Stomach (tissue), 8 donors: ENCODE measurements at regions not wholly inside any gene's neighbourhood (a gene's known extent, or its start where the extent isn't known, plus 50 kb on each side); places are given as distances from the start of the nearest gene placed in this dataset.

Source experiments
- DNase-seq, 2 donors: peaks; one replicate each; pipeline versions ENCODE4 v3.0.0 to v3.0.0-alpha.2; 2013 to 2019
- H3K27ac ChIP-seq, 5 donors: fragments of 200-600 bp in 4 of 5; sonication (generic) in 4 of 5; one replicate each; pipeline ENCODE4 v1.5.1; 2013 to 2019; ENCODE audit warnings: mild to moderate bottlenecking in 1 of 5, moderate library complexity in 1 of 5
- H3K27me3 ChIP-seq, 3 donors: fragments of 200-600 bp; sonication (generic); one replicate each; pipeline ENCODE4 v1.5.1; 2017 to 2019; ENCODE audit warnings: mixed run types in 1 of 3
- H3K36me3 ChIP-seq, 4 donors: fragments of 200-600 bp; sonication (generic); 1 replicate in 3 of 4; 2 replicates in 1 of 4; pipeline ENCODE4 v1.5.1; 2016 to 2019
- H3K4me1 ChIP-seq, 4 donors: fragments of 200-600 bp; sonication (generic); one replicate each; pipeline ENCODE4 v1.5.1; 2016 to 2019
- H3K4me3 ChIP-seq, 4 donors: fragments of 200-600 bp; sonication (generic) in 3 of 4; one replicate each; pipeline ENCODE4 v1.5.1; 2016 to 2019; ENCODE audit warnings: mild to moderate bottlenecking in 1 of 4
- H3K9me3 ChIP-seq, 4 donors: fragments of 200-600 bp; sonication (generic); one replicate each; pipeline ENCODE4 v1.5.1; 2016 to 2019
- EP300 ChIP-seq: sonication (generic); formaldehyde crosslinking; IDR thresholded peaks from one replicate; pipeline ENCODE4 v1.6.1; 2017; ENCODE audit warnings: antibody characterized with exemption
- POLR2A ChIP-seq, 4 donors: fragments of 450-650 bp; IDR thresholded peaks; one replicate each; pipeline ENCODE4 v1.6.1; 2016; ENCODE audit warnings: antibody characterized with exemption in 4 of 4, control low read depth in 2 of 4, mild to moderate bottlenecking in 1 of 4, moderate library complexity in 1 of 4
- POLR2AphosphoS5 ChIP-seq, 3 donors: sonication (generic); formaldehyde crosslinking; IDR thresholded peaks; one replicate each; pipeline ENCODE4 v1.6.1; 2016; ENCODE audit warnings: antibody characterized with exemption in 3 of 3
- WGBS, 5 donors: extraction: QIAGEN DNeasy Blood & Tissue Kit in 3 of 5; methylation state at CpG; one replicate each; pipeline versions ENCODE4 v1.1.5 to v1.1.7; 2013 to 2018; 5-methylcytosine and 5-hydroxymethylcytosine counted together
- intact Hi-C: fragments of 100-400 bp; cut with DNase I; formaldehyde crosslinking; loops from one replicate; pipeline ENCODE4 v1.15.1; 2023; ENCODE audit warnings: low total_unique reads
- TF ChIP-seq, protein P1 (sequence below), 7 experiments: fragments of 450-650 bp in 4 of 7; fragments of 200-600 bp in 3 of 7; sonication (generic) in 3 of 7; IDR thresholded peaks; one replicate each; pipeline ENCODE4 v1.5.1; 2016 to 2019; ENCODE audit warnings: antibody characterized with exemption in 7 of 7, control low read depth in 2 of 7, mild to moderate bottlenecking in 1 of 7
- donor health status: healthy with polysubstance abuse.
- donor health status: Bipolar disorder and iron deficiency.
- donor health status: healthy.

DNA sequence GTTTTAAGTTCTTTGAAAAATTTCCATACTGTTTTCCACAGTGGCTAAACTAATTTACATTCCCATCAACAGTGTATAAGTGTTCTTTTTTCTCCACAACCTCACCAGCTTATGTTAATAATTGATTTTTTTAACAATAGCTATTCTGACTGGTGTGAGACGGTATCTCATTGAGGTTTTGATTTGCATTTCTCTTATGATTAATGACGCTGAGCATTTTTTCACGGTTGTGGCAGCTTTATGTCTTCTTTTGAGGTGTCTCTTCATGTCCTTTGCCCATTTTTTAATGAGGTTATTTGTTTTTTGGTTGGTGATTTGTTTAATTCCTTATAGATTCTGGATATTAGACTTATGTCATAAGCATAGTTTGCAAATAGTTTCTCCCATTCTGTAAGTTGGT, 997.9 kb downstream of the SUCLG1 start:
- H3K9me3 ChIP-seq = no peaks in the 10 kb centered on the region
- H3K27me3 ChIP-seq = no peaks in the 10 kb centered on the region
- WGBS, 5 donors = 35 to 52% (median 47%) methylated on average over 3 of the region's 3 CpGs
- intact Hi-C loops = no loop called here
- no peak overlapping the region for H3K27ac ChIP-seq
- H3K4me1 ChIP-seq = no peaks in the 10 kb centered on the region
- TF ChIP-seq EP300 (no peak), POLR2A (IDR thresholded peaks at IDR 0.05) (no peak), POLR2AphosphoS5 (IDR thresholded peaks at IDR 0.05) (no peak)
- TF ChIP-seq, protein P1, sequence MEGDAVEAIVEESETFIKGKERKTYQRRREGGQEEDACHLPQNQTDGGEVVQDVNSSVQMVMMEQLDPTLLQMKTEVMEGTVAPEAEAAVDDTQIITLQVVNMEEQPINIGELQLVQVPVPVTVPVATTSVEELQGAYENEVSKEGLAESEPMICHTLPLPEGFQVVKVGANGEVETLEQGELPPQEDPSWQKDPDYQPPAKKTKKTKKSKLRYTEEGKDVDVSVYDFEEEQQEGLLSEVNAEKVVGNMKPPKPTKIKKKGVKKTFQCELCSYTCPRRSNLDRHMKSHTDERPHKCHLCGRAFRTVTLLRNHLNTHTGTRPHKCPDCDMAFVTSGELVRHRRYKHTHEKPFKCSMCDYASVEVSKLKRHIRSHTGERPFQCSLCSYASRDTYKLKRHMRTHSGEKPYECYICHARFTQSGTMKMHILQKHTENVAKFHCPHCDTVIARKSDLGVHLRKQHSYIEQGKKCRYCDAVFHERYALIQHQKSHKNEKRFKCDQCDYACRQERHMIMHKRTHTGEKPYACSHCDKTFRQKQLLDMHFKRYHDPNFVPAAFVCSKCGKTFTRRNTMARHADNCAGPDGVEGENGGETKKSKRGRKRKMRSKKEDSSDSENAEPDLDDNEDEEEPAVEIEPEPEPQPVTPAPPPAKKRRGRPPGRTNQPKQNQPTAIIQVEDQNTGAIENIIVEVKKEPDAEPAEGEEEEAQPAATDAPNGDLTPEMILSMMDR (IDR thresholded peaks at IDR 0.05) = no peak
- no peak overlapping the region for H3K4me3 ChIP-seq
- H3K36me3 ChIP-seq = no peaks in the 10 kb centered on the region
- no peak for DNase-seq

DNA sequence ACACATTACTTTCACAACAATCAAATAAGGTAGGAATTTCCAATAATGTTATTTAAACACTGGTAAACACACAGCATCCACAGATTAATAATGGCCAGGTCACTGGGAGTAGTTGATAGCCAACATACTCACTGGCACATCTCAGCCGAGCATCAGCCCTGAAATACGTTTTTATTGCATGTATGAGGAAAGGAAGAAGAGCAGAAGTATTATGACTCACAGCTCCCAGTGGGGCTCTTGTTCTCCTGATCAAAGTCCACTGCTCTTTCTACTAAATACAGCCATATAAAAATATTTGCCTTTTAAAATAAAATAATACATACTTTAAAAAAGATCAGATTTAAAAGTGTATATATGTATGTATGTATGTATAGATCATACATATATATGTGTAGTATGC, 999.6 kb downstream of the SUCLG1 start:
- Histone ChIP-seq H3K9me3 (no peaks in the 10 kb centered on the region), H3K4me1 (no peaks in the 10 kb centered on the region), H3K27me3 (no peaks in the 10 kb centered on the region), H3K4me3 (no peak overlapping the region), H3K36me3 (no peaks in the 10 kb centered on the region), H3K27ac (no peak overlapping the region)
- intact Hi-C loops = no loop called here
- TF ChIP-seq, protein P1 (IDR thresholded peaks at IDR 0.05) = no peak
- TF ChIP-seq POLR2AphosphoS5 (IDR thresholded peaks at IDR 0.05) = no peak
- no peak for TF ChIP-seq POLR2A (IDR thresholded peaks at IDR 0.05)
- TF ChIP-seq EP300 = no peak
- DNase-seq = no peak
- WGBS, 5 donors = 54 to 72% (median 62%) methylated on average over 2 of the region's 2 CpGs

DNA sequence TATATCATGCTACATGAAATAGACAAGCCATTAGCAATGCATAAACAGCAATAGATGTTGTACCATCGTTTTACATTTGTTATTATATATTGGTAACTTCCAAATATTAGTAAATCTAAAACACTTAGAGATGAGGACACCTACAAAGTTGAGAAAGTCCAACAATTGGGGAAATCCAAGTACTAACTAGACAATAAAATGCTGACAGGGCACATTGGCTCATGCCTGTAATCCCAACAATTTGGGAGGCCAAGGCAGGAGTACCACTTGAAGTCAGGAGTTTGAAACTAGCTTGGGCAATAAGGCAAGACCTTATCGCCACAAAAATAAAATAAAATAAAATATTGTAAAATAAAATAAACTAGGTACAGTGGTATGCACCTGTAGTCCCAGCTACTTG, 1023.1 kb downstream of the SUCLG1 start:
- no peak for DNase-seq
- Histone ChIP-seq H3K4me1 (no peaks in the 10 kb centered on the region), H3K27me3 (no peaks in the 10 kb centered on the region), H3K27ac (no peak overlapping the region), H3K36me3 (no peaks in the 10 kb centered on the region), H3K4me3 (no peak overlapping the region), H3K9me3 (no peaks in the 10 kb centered on the region)
- 78 to 81% (median 79%) methylated on average over 2 of the region's 2 CpGs for WGBS, 5 donors
- TF ChIP-seq EP300 = no peak
- TF ChIP-seq, protein P1 (IDR thresholded peaks at IDR 0.05) = no peak
- no peak for TF ChIP-seq POLR2A (IDR thresholded peaks at IDR 0.05)
- TF ChIP-seq POLR2AphosphoS5 (IDR thresholded peaks at IDR 0.05) = no peak
- intact Hi-C loops = no loop called here

DNA sequence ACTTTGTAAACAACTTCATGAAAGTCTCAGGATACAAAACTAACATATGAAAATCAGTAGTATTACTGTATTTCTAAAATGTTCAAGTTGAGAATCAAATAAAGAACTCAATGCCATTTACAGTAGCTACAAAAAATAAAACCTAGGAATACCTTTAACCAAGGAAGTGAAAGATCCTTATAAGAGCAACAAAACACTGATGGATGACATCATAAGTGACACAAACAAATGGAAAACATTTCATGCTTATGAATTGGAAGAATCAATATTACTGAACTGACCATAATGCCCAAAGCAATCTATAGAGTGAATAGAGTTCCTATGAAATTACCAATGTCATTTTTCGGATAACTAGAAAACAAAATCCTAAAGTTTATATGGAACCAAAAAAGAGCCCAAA, 1038.1 kb downstream of the SUCLG1 start:
- H3K4me3 ChIP-seq = no peak overlapping the region
- H3K4me1 ChIP-seq = no peaks in the 10 kb centered on the region
- H3K9me3 ChIP-seq = peaks cover 0 to 29% (median 24%) of the 10 kb centered on the region in 4 donors
- no peak for DNase-seq
- intact Hi-C loops = no loop called here
- no peaks in the 10 kb centered on the region for H3K27me3 ChIP-seq
- no peak for TF ChIP-seq POLR2A (IDR thresholded peaks at IDR 0.05)
- TF ChIP-seq, protein P1 (IDR thresholded peaks at IDR 0.05) = no peak
- no peak overlapping the region for H3K27ac ChIP-seq
- 89 to 99% (median 92%) methylated on average over 1 of the region's 1 CpG for WGBS, 5 donors
- H3K36me3 ChIP-seq = no peaks in the 10 kb centered on the region
